OCI-LY3 (cell line): ENCODE measurements at regions not wholly inside any gene's neighbourhood (a gene's known extent, or its start where the extent isn't known, plus 50 kb on each side); places are given as distances from the start of the nearest gene placed in this dataset.

Experiments used
- CTCF ChIP-seq: fragments of 200-600, 300-600 bp; sonication (generic); IDR thresholded peaks from 2 replicates; pipeline ENCODE4 v1.5.1; 2014; ENCODE audit warnings: antibody characterized with exemption, low read length, low read depth
- EZH2phosphoT487 ChIP-seq: fragments of 200-600 bp; shearing (Covaris generic); IDR thresholded peaks from 2 replicates; pipeline ENCODE4 v1.6.1; 2018; ENCODE audit warnings: antibody characterized with exemption, mixed run types, low read depth

GRCh38 chr4:142913461-142914030 lies 67.4 kb upstream of the INPP4B start:
- TF ChIP-seq CTCF (no peak), EZH2phosphoT487 (no peak)
